GM18499 (cell line): ENCODE measurements at regions not wholly inside any gene's neighbourhood (a gene's known extent, or its start where the extent isn't known, plus 50 kb on each side); places are given as distances from the start of the nearest gene placed in this dataset.

Experiments
- ATAC-seq: cut with Tn5 transposase; IDR thresholded peaks from one replicate; pipeline ENCODE4 v1.9.1; 2021; ENCODE audit warnings: moderate number of reproducible peaks; ENCODE audit not compliant: insufficient read depth, unreplicated experiment

GRCh38 chr5:124259017-124259416 is 487.4 kb downstream of the ZNF608 start:
- no peak for ATAC-seq

GRCh38 chr5:124257048-124257447 is 489.4 kb downstream of the ZNF608 start:
- ATAC-seq = no peak

GRCh38 chr5:124253203-124253810 is 493.1 kb downstream of the ZNF608 start:
- no peak for ATAC-seq

DNA sequence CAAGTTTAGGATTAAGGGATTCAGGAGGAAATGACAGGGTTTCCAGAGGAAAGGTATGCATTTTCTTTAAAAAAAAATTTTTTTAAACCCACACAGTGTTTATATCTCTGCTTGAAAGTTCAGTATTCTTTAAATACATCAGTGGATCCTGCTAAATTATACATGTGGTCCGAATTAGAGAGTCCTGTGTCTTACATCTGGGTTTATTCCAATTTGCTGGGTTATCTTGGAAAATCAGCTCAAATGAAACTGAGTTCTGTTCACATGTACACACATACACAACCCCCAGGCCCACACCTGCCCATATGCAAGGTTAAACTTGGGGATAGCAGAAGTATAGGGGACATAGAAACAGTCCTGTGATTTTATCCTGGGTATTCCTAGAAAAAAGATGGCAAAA is 493.7 kb downstream of the ZNF608 start:
- ATAC-seq = no peak

- ATAC-seq = no peak
Measured at GRCh38 chr5:124252191-124252638, 494.2 kb downstream of the ZNF608 start.

- no peak for ATAC-seq
Measured at GRCh38 chr5:124245276-124245675, 501.2 kb downstream of the ZNF608 start.

DNA sequence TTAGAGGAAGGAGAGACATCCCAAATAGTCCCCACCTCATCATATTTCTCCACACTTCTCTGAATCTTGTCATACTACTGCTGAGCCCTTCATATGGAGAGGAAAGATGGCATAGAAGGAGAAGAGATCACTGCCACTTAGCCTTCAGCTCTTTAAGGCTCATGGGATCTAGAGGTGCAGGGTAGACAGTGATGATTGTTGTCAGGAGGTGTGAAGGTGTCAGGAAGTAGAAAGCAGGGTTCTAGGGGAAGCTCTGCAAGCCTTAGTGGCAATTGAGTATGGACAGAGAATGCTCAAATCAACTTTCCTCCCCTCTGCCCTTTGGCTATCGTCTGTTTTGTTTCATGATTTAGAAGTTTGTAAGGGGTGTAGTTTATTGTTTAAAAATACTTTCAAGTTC is 505.7 kb downstream of the ZNF608 start:
- ATAC-seq = no peak

- no peak for ATAC-seq
Measured at GRCh38 chr5:124239572-124239971, 506.9 kb downstream of the ZNF608 start.

DNA sequence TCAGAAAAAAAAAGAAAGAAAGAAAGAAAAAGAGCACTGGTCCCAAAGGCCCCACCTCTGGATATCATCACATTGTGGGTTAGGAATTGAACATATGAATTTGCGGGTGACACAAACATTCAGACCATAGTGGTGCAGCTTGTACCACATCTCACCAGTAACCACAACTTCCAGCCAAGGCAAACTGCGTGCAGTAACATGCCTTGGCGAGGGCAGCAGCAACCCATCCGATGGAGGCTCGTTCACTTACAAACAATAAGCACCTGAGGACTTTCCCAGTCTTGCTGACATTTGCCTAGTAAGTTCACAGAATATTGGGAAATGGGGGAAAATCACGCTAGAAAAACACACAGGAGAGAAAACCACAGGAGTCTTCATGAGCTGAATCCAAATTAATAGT is 508.1 kb downstream of the ZNF608 start:
- no peak for ATAC-seq

DNA sequence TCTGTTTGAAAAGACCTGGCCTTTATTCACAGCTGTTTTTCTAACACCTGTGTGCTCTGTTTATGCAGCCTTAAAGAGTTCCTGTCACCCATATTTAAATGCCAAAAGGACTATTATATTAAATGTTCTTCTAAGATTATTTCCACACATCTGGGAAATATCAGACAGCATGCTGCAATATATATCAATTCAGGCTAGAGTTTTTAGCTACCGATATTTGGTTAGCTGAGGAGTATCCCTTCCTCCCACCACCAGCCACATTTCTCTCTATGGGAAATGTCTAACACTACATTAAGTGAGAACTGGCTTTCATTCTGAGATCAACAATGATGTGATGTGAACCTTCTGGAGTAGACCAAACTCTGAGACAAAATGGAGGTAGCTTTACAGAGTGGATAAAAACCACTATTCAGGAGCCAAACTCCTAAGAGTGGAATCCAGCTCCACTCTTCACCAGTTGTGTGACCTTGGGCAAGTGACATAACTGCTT is 509.2 kb downstream of the ZNF608 start:
- ATAC-seq = no peak

- no peak for ATAC-seq
Measured at GRCh38 chr5:124236361-124237205, 509.9 kb downstream of the ZNF608 start.

GRCh38 chr5:124235576-124235975 is 510.9 kb downstream of the ZNF608 start:
- ATAC-seq = no peak

GRCh38 chr5:124234770-124235562 is 511.5 kb downstream of the ZNF608 start:
- no peak for ATAC-seq

DNA sequence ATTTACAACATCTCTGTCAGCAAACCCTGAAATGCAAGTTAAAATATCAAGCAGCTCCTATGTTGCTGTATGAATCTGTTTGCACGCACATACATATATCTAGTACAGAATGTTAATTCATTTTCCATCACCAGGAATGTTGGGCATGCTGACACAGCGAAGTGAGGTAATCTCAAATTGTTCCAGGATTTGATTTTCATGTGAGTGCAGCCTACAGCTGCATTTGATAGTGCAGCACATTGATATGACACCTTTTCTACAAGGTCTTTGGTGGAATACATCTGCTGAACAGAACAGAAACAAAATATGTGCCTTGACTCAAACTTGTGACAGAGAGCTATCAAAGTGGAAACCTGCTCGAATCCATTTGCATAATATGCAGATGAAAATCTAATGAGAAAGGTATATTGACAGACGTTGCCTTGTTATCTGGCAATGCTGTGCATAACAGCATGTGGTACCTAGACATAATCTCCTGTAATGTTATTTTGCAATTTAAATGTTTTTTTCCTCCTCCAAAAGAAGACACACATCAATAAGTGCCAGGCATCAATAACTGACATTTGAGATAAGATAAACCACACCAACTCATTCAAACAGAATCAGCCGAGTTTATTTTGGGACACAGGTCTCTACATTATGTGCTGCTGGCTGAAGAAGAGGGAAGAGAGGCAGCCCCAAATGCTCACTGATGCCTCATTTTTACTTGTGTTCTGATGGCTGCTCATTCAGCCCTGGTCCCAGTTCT is 512.2 kb downstream of the ZNF608 start:
- ATAC-seq = no peak

DNA sequence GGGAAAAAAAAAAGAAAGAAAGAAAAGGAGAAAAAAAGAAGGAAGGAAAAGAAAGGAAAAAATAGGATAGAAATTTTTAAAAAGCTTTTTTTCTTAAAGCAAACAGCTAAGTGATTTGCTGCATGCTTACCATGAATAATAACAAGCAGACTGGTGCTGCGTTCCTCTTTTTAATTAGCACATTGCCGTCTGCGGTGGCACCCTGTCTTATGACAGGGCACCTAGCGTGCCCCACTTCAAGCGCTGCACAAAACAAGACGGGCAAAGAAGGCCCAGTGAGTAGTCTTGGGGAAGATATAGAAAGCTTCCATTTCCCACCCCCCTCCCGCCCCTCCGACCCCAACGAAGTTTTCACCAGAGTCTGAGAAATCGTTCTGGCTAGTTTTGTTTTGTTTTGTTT is 513.9 kb downstream of the ZNF608 start:
- no peak for ATAC-seq

DNA sequence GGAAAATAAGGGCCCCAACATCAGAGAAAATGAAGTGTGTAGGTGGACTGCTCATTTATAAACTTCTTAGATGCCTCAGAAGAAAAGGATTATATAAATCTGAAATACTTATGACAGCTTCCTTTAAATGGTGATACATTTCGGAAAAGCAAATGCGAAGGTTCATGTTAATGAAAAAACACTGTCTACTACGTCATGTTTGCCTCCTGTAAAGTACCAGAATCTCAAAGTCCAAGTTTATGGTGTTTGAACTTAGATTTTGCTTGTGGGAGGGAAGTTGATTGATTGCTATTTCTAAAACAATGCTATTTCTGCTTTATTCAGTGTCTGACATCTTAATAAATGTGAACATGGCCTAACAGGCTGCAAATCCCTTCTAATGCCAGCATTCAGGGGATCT is 514.6 kb downstream of the ZNF608 start:
- ATAC-seq = no peak

DNA sequence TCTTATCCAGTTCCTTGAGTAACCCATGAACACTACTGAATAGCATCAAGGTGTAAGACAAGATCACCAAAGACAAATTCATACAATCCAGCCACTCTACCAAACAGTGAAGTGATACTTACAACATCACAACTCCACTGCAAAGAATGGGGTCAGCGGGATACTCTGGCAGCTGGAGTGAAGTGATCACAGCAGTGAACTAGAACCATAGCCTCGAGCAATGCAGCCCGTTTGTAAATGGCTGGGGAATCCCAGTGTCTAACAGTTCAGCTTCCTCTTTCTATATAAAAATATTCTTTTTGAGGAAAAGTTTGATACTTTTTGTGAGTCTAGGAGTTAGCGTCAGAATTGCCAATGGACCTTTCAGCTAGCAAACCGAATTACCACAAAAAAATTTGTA is 515.2 kb downstream of the ZNF608 start:
- ATAC-seq = no peak

GRCh38 chr5:124230456-124230855 is 516.0 kb downstream of the ZNF608 start:
- ATAC-seq = no peak

GRCh38 chr5:124229352-124229751 is 517.1 kb downstream of the ZNF608 start:
- ATAC-seq = no peak

- ATAC-seq = no peak
Measured at GRCh38 chr5:124227914-124228313, 518.5 kb downstream of the ZNF608 start.
